ENCODE measurements at regions not wholly inside any gene's neighbourhood (a gene's known extent, or its start where the extent isn't known, plus 50 kb on each side); places are given as distances from the start of the nearest gene placed in this dataset.
"Not testable (repeated sequence)": the region's sequence is repeated elsewhere in the genome, so short reads cannot be mapped to it uniquely, and the experiment has no call there.

GRCh38 chr6:50899306-50899870, 80.7 kb downstream of the TFAP2B start:
- Mint-ChIP-seq H3K27ac (no peak overlapping the region), H3K9me3 (peaks cover 4 to 21% of the 10 kb centered on the region in 2 donors), H3K27me3 (no peaks in the 10 kb centered on the region), H3K4me1 (no peaks in the 10 kb centered on the region), H3K4me3 (no peak overlapping the region)
- ATAC-seq = no peak
- DNase-seq = no peak

- ATAC-seq (no peak), DNase-seq (no peak)
- Mint-ChIP-seq H3K27me3 (no peaks in the 10 kb centered on the region), H3K27ac (no peak overlapping the region), H3K4me3 (no peak overlapping the region), H3K9me3 (peaks cover 4 to 14% of the 10 kb centered on the region in 2 donors), H3K4me1 (no peaks in the 10 kb centered on the region)
These were observed 83.6 kb downstream of the TFAP2B start for GRCh38 chr6:50902260-50902659.

- no peak for ATAC-seq
- Mint-ChIP-seq H3K4me3 (no peak overlapping the region), H3K27ac (no peak overlapping the region), H3K27me3 (no peaks in the 10 kb centered on the region), H3K9me3 (peaks cover 4 to 14% of the 10 kb centered on the region in 2 donors), H3K4me1 (no peaks in the 10 kb centered on the region)
- no peak for DNase-seq
These were observed 86.6 kb downstream of the TFAP2B start for GRCh38 chr6:50905297-50905696.

GRCh38 chr6:50907565-50907964, 88.9 kb downstream of the TFAP2B start:
- H3K4me1 Mint-ChIP-seq = no peaks in the 10 kb centered on the region
- no peak for ATAC-seq
- H3K9me3 Mint-ChIP-seq = peaks cover 4 to 7% of the 10 kb centered on the region in 2 donors
- DNase-seq = no peak
- H3K27me3 Mint-ChIP-seq = no peaks in the 10 kb centered on the region
- no peak overlapping the region for H3K4me3 Mint-ChIP-seq
- no peak overlapping the region for H3K27ac Mint-ChIP-seq

- no peak overlapping the region for H3K4me3 Mint-ChIP-seq
- H3K27ac Mint-ChIP-seq = no peak overlapping the region
- DNase-seq (no peak), ATAC-seq (no peak)
- H3K9me3 Mint-ChIP-seq = peaks cover 0 to 14% of the 10 kb centered on the region in 2 donors
- H3K4me1 Mint-ChIP-seq = no peaks in the 10 kb centered on the region
- no peaks in the 10 kb centered on the region for H3K27me3 Mint-ChIP-seq
These were observed 94.6 kb downstream of the TFAP2B start for GRCh38 chr6:50913105-50913770.

- not testable (repeated sequence) for H3K4me1 Mint-ChIP-seq
These were observed 102.7 kb downstream of the TFAP2B start for GRCh38 chr6:50921378-50921777.

GRCh38 chr6:50921968-50922367, 103.3 kb downstream of the TFAP2B start:
- H3K27ac Mint-ChIP-seq = no peak overlapping the region
- peaks cover 8 to 28% of the 10 kb centered on the region in 2 donors for H3K9me3 Mint-ChIP-seq
- H3K4me3 Mint-ChIP-seq = no peak overlapping the region
- H3K4me1 Mint-ChIP-seq = no peaks in the 10 kb centered on the region
- no peak for DNase-seq
- no peaks in the 10 kb centered on the region for H3K27me3 Mint-ChIP-seq
- ATAC-seq = no peak

More at GRCh38 chr6:50921378-50921777, 102.7 kb downstream of the TFAP2B start:
- ATAC-seq, DNase-seq, H3K27me3 Mint-ChIP-seq, H3K27ac Mint-ChIP-seq, H3K4me3 Mint-ChIP-seq: not testable (repeated sequence)
- H3K9me3 Mint-ChIP-seq = peaks cover 8 to 28% of the 10 kb centered on the region in 2 donors

GRCh38 chr6:50922579-50923525, 104.2 kb downstream of the TFAP2B start:
- Mint-ChIP-seq H3K27me3 (no peaks in the 10 kb centered on the region), H3K4me3 (no peak overlapping the region), H3K9me3 (peaks cover 8 to 28% of the 10 kb centered on the region in 2 donors), H3K4me1 (no peaks in the 10 kb centered on the region), H3K27ac (no peak overlapping the region)
- DNase-seq (no peak), ATAC-seq (no peak)

- DNase-seq = no peak
- H3K4me3 Mint-ChIP-seq = no peak overlapping the region
- no peaks in the 10 kb centered on the region for H3K4me1 Mint-ChIP-seq
- H3K27me3 Mint-ChIP-seq = no peaks in the 10 kb centered on the region
- H3K9me3 Mint-ChIP-seq = peaks cover 11 to 15% of the 10 kb centered on the region in 2 donors
- no peak for ATAC-seq
- H3K27ac Mint-ChIP-seq = no peak overlapping the region
These were observed 106.1 kb downstream of the TFAP2B start for GRCh38 chr6:50924758-50925157.

GRCh38 chr6:50925548-50925947, 106.9 kb downstream of the TFAP2B start:
- no peak overlapping the region for H3K4me3 Mint-ChIP-seq
- DNase-seq (no peak), ATAC-seq (no peak)
- H3K27me3 Mint-ChIP-seq = no peaks in the 10 kb centered on the region
- H3K27ac Mint-ChIP-seq = no peak overlapping the region
- H3K9me3 Mint-ChIP-seq = peaks cover 11 to 12% of the 10 kb centered on the region in 2 donors
- no peaks in the 10 kb centered on the region for H3K4me1 Mint-ChIP-seq

GRCh38 chr6:50925981-50926380, 107.3 kb downstream of the TFAP2B start:
- peaks cover 8 to 11% of the 10 kb centered on the region in 2 donors for H3K9me3 Mint-ChIP-seq
- H3K27ac Mint-ChIP-seq = no peak overlapping the region
- no peak for DNase-seq
- H3K4me3 Mint-ChIP-seq = no peak overlapping the region
- no peak for ATAC-seq
- H3K4me1 Mint-ChIP-seq = no peaks in the 10 kb centered on the region
- H3K27me3 Mint-ChIP-seq = no peaks in the 10 kb centered on the region

- Mint-ChIP-seq H3K27me3 (no peaks in the 10 kb centered on the region), H3K27ac (no peak overlapping the region), H3K4me3 (no peak overlapping the region), H3K4me1 (no peaks in the 10 kb centered on the region), H3K9me3 (peaks cover 2 to 7% of the 10 kb centered on the region in 2 donors)
- DNase-seq = no peak
- no peak for ATAC-seq
These were observed 109.1 kb downstream of the TFAP2B start for GRCh38 chr6:50927800-50928199.

GRCh38 chr6:50929323-50929722, 110.7 kb downstream of the TFAP2B start:
- H3K9me3 Mint-ChIP-seq = peaks cover 0 to 4% of the 10 kb centered on the region in 2 donors
- DNase-seq (no peak), ATAC-seq (no peak)
- no peak overlapping the region for H3K27ac Mint-ChIP-seq
- no peaks in the 10 kb centered on the region for H3K4me1 Mint-ChIP-seq
- no peaks in the 10 kb centered on the region for H3K27me3 Mint-ChIP-seq
- no peak overlapping the region for H3K4me3 Mint-ChIP-seq

GRCh38 chr6:50935442-50935841, 116.8 kb downstream of the TFAP2B start:
- H3K27me3 Mint-ChIP-seq = no peaks in the 10 kb centered on the region
- H3K9me3 Mint-ChIP-seq = peaks cover 0 to 8% of the 10 kb centered on the region in 2 donors
- H3K4me3 Mint-ChIP-seq = no peak overlapping the region
- ATAC-seq = no peak
- no peak overlapping the region for H3K27ac Mint-ChIP-seq
- no peaks in the 10 kb centered on the region for H3K4me1 Mint-ChIP-seq
- no peak for DNase-seq

GRCh38 chr6:50936277-50936681, 117.6 kb downstream of the TFAP2B start:
- DNase-seq = no peak
- H3K4me1 Mint-ChIP-seq = no peaks in the 10 kb centered on the region
- H3K27ac Mint-ChIP-seq = no peak overlapping the region

GRCh38 chr6:50939931-50940330, 121.3 kb downstream of the TFAP2B start:
- ATAC-seq = no peak
- Mint-ChIP-seq H3K27me3 (no peaks in the 10 kb centered on the region), H3K4me1 (no peaks in the 10 kb centered on the region), H3K4me3 (no peak overlapping the region), H3K27ac (no peak overlapping the region), H3K9me3 (peaks cover 0 to 8% of the 10 kb centered on the region in 2 donors)
- no peak for DNase-seq

More at GRCh38 chr6:50936277-50936681, 117.6 kb downstream of the TFAP2B start:
- peaks cover 0 to 8% of the 10 kb centered on the region in 2 donors for H3K9me3 Mint-ChIP-seq
- no peak for ATAC-seq
- no peak overlapping the region for H3K4me3 Mint-ChIP-seq
- H3K27me3 Mint-ChIP-seq = no peaks in the 10 kb centered on the region
